Dendritic cell treated with granulocyte-macrophage colony-stimulating factor and Interleukin-4, amounts not matched to agents 40 ng/mL and 50 ng/mL, for 4 days (primary cell): ENCODE measurements at regions not wholly inside any gene's neighbourhood (a gene's known extent, or its start where the extent isn't known, plus 50 kb on each side); places are given as distances from the start of the nearest gene placed in this dataset.

Experiments
- H3K27ac Mint-ChIP-seq: one replicate; pipeline ENCODE4 v1.8.0; 2022; ENCODE audit warnings: mild to moderate bottlenecking, mixed read lengths
- H3K27me3 Mint-ChIP-seq: one replicate; pipeline ENCODE4 v1.8.0; 2022; ENCODE audit warnings: mild to moderate bottlenecking, mixed read lengths
- H3K36me3 Mint-ChIP-seq: one replicate; pipeline ENCODE4 v1.8.0; 2022; ENCODE audit warnings: low read depth, mixed read lengths
- H3K4me1 Mint-ChIP-seq: one replicate; pipeline ENCODE4 v1.8.0; 2022; ENCODE audit warnings: low read depth, mixed read lengths
- H3K4me3 Mint-ChIP-seq: one replicate; pipeline ENCODE4 v1.8.0; 2022; ENCODE audit warnings: mild to moderate bottlenecking, moderate library complexity, mixed read lengths
- H3K9me3 Mint-ChIP-seq: one replicate; pipeline ENCODE4 v1.8.0; 2022; ENCODE audit warnings: mixed read lengths
- intact Hi-C: fragments of 100-400 bp; cut with micrococcal nuclease; formaldehyde crosslinking; loops from one replicate; pipeline ENCODE4 v1.15.0; 2022

- intact Hi-C loops = no loop called here
- H3K9me3 Mint-ChIP-seq = no peaks in the 10 kb centered on the region
- no peaks in the 10 kb centered on the region for H3K4me1 Mint-ChIP-seq
- no peaks in the 10 kb centered on the region for H3K36me3 Mint-ChIP-seq
- H3K27me3 Mint-ChIP-seq = no peaks in the 10 kb centered on the region
- H3K27ac Mint-ChIP-seq = no peak overlapping the region
- no peak overlapping the region for H3K4me3 Mint-ChIP-seq
These were observed 320.7 kb downstream of the CDC14C start for GRCh38 chr7:49245062-49245461.

DNA sequence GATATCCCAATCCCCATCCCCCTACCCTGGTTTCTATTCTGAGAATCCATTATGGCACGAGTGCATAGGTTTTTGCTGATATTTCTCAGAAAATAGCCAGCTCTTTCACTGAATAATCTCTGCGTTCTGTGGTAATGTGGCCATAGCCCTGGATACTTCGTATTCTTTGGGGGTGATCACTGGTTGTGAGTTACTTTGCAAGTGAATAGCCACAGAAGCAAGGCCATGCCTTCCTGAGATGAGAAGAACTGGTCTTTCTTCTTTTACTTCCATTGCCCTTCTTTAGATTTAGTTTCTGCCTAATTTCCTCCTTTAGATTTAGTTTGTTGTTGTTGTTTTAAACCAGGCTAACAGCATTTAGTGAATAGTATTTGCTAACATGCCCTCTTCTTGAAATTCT, 323.4 kb downstream of the CDC14C start:
- no peak overlapping the region for H3K4me3 Mint-ChIP-seq
- no peaks in the 10 kb centered on the region for H3K36me3 Mint-ChIP-seq
- intact Hi-C loops = no loop called here
- H3K27me3 Mint-ChIP-seq = no peaks in the 10 kb centered on the region
- no peak overlapping the region for H3K27ac Mint-ChIP-seq
- H3K9me3 Mint-ChIP-seq = no peaks in the 10 kb centered on the region
- H3K4me1 Mint-ChIP-seq = no peaks in the 10 kb centered on the region

DNA sequence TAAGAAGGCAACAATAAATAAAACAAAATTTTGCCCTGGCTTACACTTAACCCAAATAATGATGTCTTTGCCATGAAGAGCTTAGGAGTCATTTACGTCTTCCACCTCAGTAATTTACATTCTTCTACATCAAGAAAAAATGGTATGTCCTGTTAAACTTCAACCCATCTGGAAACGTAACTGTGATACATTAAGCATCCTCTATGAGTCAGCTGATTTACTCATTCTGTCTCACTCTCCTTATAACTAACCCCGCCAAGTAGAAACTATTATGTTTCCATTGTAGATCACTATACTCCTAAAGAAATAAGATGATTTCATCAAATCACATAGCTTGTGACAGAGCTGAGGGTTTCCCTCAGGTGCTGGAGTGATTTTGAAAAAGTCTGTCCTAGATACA, 330.7 kb downstream of the CDC14C start:
- Mint-ChIP-seq H3K36me3 (no peaks in the 10 kb centered on the region), H3K27ac (no peak overlapping the region), H3K4me1 (no peaks in the 10 kb centered on the region), H3K4me3 (no peak overlapping the region), H3K27me3 (no peaks in the 10 kb centered on the region), H3K9me3 (no peaks in the 10 kb centered on the region)
- intact Hi-C loops = no loop called here

GRCh38 chr7:49260538-49260937, 336.2 kb downstream of the CDC14C start:
- H3K9me3 Mint-ChIP-seq = no peaks in the 10 kb centered on the region
- no peak overlapping the region for H3K27ac Mint-ChIP-seq
- H3K4me3 Mint-ChIP-seq = no peak overlapping the region
- intact Hi-C loops = no loop called here
- H3K36me3 Mint-ChIP-seq = no peaks in the 10 kb centered on the region
- no peaks in the 10 kb centered on the region for H3K4me1 Mint-ChIP-seq
- H3K27me3 Mint-ChIP-seq = no peaks in the 10 kb centered on the region

- H3K9me3 Mint-ChIP-seq = no peaks in the 10 kb centered on the region
- H3K27me3 Mint-ChIP-seq = no peaks in the 10 kb centered on the region
- intact Hi-C loops = no loop called here
- no peaks in the 10 kb centered on the region for H3K36me3 Mint-ChIP-seq
- no peak overlapping the region for H3K27ac Mint-ChIP-seq
- H3K4me1 Mint-ChIP-seq = no peaks in the 10 kb centered on the region
- H3K4me3 Mint-ChIP-seq = no peak overlapping the region
These were observed 337.6 kb downstream of the CDC14C start for GRCh38 chr7:49261928-49262327.

- Mint-ChIP-seq H3K4me3 (no peak overlapping the region), H3K9me3 (no peaks in the 10 kb centered on the region), H3K27ac (no peak overlapping the region), H3K27me3 (no peaks in the 10 kb centered on the region), H3K36me3 (no peaks in the 10 kb centered on the region), H3K4me1 (no peaks in the 10 kb centered on the region)
- intact Hi-C loops = no loop called here
These were observed 340.2 kb downstream of the CDC14C start for GRCh38 chr7:49264530-49264929.

DNA sequence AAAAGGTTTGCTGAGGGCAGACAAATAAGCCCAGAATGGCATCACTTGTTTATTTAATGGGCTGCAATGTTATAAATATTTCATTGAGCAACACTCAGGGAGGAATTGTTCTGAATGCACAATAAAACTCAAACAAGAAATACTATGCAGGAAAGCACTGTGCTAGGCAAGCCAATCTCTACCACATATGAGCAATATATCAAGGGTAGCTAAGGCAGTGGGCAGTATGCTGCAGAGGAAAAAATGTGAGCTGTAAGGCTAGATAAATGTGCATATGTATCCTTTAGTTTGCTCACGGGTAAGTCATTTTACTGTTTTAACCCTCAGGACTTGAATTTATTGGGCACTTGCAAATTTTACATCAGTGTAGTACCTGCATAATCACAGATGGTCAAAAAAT, 349.6 kb downstream of the CDC14C start:
- Mint-ChIP-seq H3K36me3 (no peaks in the 10 kb centered on the region), H3K27ac (no peak overlapping the region), H3K27me3 (no peaks in the 10 kb centered on the region), H3K4me1 (no peaks in the 10 kb centered on the region), H3K9me3 (no peaks in the 10 kb centered on the region), H3K4me3 (no peak overlapping the region)
- intact Hi-C loops = no loop called here

GRCh38 chr7:49279891-49280290, 355.5 kb downstream of the CDC14C start:
- Mint-ChIP-seq H3K9me3 (no peaks in the 10 kb centered on the region), H3K27me3 (no peaks in the 10 kb centered on the region), H3K4me3 (no peak overlapping the region), H3K4me1 (no peaks in the 10 kb centered on the region), H3K27ac (no peak overlapping the region), H3K36me3 (no peaks in the 10 kb centered on the region)
- intact Hi-C loops = no loop called here

- intact Hi-C loops = no loop called here
- Mint-ChIP-seq H3K4me3 (no peak overlapping the region), H3K27me3 (no peaks in the 10 kb centered on the region), H3K9me3 (no peaks in the 10 kb centered on the region), H3K27ac (no peak overlapping the region), H3K4me1 (no peaks in the 10 kb centered on the region), H3K36me3 (no peaks in the 10 kb centered on the region)
These were observed 363.3 kb downstream of the CDC14C start for GRCh38 chr7:49287653-49288052.

DNA sequence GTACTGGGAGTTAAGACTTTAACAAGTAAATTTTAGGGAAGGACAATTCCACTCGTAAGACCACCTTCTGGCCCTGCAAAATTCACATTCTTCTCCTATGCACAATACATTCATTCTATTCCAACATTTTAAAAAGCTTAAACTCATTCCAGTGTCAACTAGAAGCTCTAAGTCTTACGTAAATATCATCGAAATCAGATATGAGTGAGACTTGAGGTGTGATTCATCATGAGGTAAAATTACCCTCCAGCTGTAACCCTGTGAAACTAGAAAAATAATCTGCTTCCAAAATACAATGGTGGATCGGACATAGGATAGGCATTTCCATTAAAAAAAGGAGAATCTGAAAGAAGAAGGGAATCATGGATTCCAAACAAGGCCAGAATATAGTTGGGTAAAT, 370.3 kb downstream of the CDC14C start:
- Mint-ChIP-seq H3K4me3 (no peak overlapping the region), H3K36me3 (no peaks in the 10 kb centered on the region), H3K27ac (no peak overlapping the region), H3K4me1 (no peaks in the 10 kb centered on the region), H3K27me3 (no peaks in the 10 kb centered on the region), H3K9me3 (no peaks in the 10 kb centered on the region)
- intact Hi-C loops = no loop called here

DNA sequence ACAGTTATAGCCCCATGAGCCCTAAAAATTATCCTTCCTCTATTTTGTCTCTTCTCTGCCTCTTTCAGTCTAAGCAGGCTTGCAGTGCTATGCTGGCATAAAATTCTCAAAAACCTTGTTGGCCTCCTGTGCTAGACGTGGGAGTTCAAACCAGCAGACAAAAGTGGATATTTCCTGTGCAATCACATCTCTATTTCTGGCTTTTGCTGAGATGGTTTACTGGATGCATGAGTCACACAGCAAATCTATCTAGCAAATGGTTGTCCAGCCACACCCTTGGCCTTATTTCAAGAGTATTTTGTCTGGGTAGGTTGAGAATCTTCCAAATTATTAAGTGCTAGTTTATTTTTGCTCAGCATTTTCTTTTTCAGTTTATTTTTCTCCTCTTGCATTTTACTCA, 370.8 kb downstream of the CDC14C start:
- Mint-ChIP-seq H3K9me3 (no peaks in the 10 kb centered on the region), H3K27ac (no peak overlapping the region), H3K4me1 (no peaks in the 10 kb centered on the region), H3K4me3 (no peak overlapping the region), H3K27me3 (no peaks in the 10 kb centered on the region), H3K36me3 (no peaks in the 10 kb centered on the region)
- intact Hi-C loops = no loop called here

DNA sequence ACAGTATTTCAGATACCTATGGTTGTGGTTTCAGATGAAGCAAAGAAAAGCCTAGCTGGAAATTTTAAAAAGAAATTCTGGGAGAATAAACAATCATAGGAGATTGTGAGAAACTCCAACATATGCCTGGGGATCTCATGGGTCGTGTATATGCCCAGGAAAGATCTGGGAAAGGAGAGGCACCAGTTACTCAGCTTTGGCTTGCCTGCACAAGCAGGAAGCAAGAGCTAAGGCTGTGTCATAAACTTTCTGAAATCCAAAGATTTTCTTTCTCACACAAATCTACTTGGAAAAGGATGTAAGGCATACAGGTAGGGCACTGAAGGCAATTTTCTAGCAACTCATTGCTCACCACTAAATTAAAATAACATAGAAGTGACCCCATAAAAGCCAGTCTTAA, 373.6 kb downstream of the CDC14C start:
- Mint-ChIP-seq H3K4me1 (no peaks in the 10 kb centered on the region), H3K36me3 (no peaks in the 10 kb centered on the region), H3K27ac (no peak overlapping the region), H3K9me3 (no peaks in the 10 kb centered on the region), H3K27me3 (no peaks in the 10 kb centered on the region), H3K4me3 (no peak overlapping the region)
- intact Hi-C loops = no loop called here

DNA sequence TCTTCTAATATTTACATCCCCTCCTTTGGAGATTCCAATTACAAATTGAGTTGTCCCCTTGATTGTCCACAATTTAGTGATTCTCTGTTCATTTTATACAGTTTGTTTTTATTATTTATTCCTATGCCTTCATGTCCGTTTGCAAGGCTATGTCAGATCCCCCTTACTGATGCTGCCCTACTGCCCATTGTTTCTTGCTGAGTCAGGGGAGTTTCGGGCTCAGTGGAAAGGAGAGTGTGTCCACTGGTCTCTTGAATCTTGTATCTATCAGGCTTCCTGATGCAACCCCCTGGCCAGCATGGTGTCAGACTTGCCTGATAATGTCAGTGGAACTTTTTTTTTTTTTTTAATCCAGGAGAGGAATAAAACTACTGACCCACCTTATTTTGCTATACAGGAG, 384.4 kb downstream of the CDC14C start:
- intact Hi-C loops = no loop called here
- Mint-ChIP-seq H3K4me1 (no peaks in the 10 kb centered on the region), H3K36me3 (no peaks in the 10 kb centered on the region), H3K4me3 (no peak overlapping the region), H3K27ac (no peak overlapping the region), H3K9me3 (no peaks in the 10 kb centered on the region), H3K27me3 (no peaks in the 10 kb centered on the region)

- Mint-ChIP-seq H3K4me1 (no peaks in the 10 kb centered on the region), H3K9me3 (no peaks in the 10 kb centered on the region), H3K27ac (no peak overlapping the region), H3K36me3 (no peaks in the 10 kb centered on the region), H3K4me3 (no peak overlapping the region), H3K27me3 (no peaks in the 10 kb centered on the region)
- intact Hi-C loops = no loop called here
These were observed 395.7 kb downstream of the CDC14C start for GRCh38 chr7:49320083-49320482.

DNA sequence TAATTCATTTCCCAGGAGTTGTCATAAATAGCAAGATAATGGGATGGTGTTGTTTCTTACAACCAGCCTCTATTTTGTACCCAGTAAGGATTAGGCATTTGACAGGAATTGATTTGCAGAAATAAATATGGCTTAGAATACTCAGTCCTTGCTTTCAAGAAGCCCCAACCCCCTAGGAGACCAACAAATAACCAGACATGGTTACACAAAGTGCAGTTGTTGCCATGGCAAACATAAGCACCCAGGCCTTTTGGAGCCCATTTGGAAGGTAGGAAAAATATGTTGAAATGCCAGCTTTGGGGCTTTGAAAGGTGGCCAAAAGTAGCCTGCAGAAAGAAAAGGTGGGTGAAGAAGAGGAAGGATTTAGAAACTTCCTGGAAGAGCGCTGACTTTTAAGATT, 397.5 kb downstream of the CDC14C start:
- no peaks in the 10 kb centered on the region for H3K27me3 Mint-ChIP-seq
- H3K27ac Mint-ChIP-seq = no peak overlapping the region
- H3K4me3 Mint-ChIP-seq = no peak overlapping the region
- H3K9me3 Mint-ChIP-seq = no peaks in the 10 kb centered on the region
- H3K4me1 Mint-ChIP-seq = no peaks in the 10 kb centered on the region
- intact Hi-C loops = no loop called here
- no peaks in the 10 kb centered on the region for H3K36me3 Mint-ChIP-seq

DNA sequence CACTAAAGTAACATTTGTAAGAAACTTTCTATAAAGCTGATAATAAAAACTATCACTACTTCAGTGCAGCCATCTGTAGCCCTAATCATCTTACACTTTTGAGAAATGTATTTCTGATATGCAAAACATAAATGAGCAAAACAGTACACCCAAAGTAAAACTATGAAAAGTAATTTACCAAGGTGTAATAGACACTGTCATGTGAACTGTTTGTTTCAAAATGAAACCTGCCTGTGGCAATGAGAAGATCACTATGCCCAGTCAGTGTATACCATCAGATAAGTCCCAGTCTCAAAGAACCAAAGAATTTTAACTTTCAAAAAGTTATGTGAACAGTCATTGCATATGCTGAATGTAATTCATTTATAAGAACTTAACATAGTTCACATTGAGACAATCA, 398.1 kb downstream of the CDC14C start:
- Mint-ChIP-seq H3K36me3 (no peaks in the 10 kb centered on the region), H3K4me1 (no peaks in the 10 kb centered on the region), H3K27me3 (no peaks in the 10 kb centered on the region), H3K4me3 (no peak overlapping the region), H3K27ac (no peak overlapping the region), H3K9me3 (no peaks in the 10 kb centered on the region)
- intact Hi-C loops = no loop called here
